ENCODE measurements at regions not wholly inside any gene's neighbourhood (a gene's known extent, or its start where the extent isn't known, plus 50 kb on each side); places are given as distances from the start of the nearest gene placed in this dataset.

DNA sequence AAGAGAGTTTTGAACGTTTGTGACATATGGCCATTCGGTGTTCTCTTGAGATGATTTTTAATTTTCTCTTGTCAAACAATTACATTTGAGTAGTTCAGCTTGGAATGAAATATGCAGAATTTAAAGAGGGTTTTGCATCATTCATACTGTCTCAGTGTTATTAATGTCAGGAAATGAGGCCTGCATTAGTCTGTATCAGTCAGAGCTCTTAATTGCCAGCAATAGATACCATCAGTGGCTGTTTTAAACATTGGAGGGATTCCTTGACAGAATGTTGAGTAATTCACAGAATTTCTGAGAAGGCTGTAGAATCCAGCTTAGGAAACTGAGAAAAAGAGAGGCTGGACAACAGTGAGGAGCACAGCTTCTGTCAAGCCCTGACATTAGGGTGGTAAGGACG is 722.0 kb downstream of the NR2F2 start:
- no peak for DNase-seq (ENCODE audit: low read depth)
- in situ Hi-C loops (cut with HindIII; ENCODE audit: low pct_unique_long_range_greater_than_20kb, low sequenced_read_pairs) = no loop called here

DNA sequence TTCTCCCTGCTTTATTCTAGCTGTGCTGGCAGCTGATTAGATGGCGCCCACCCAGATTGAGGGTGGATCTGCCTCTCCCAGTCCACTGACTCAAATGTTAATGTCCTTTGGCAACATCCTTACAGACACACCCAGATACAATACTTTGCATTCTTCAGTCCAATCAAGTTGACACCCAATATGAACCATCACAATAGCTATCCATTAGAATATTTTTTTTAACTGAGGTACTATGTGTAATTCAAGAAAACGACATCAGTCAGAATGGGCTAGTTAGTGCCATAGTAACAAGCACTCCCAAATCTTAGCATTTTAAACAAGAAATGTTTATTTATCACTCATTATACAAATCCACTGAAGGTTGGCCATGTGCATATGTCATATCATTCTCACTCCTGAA is 723.1 kb downstream of the NR2F2 start:
- DNase-seq (ENCODE audit: low read depth) = no peak
- in situ Hi-C loops (cut with HindIII; ENCODE audit: low pct_unique_long_range_greater_than_20kb, low sequenced_read_pairs) = no loop called here

- no peak for DNase-seq (ENCODE audit: low read depth)
- in situ Hi-C loops (cut with HindIII; ENCODE audit: low pct_unique_long_range_greater_than_20kb, low sequenced_read_pairs) = no loop called here
Measured at GRCh38 chr15:97057503-97057902, 727.0 kb downstream of the NR2F2 start.

DNA sequence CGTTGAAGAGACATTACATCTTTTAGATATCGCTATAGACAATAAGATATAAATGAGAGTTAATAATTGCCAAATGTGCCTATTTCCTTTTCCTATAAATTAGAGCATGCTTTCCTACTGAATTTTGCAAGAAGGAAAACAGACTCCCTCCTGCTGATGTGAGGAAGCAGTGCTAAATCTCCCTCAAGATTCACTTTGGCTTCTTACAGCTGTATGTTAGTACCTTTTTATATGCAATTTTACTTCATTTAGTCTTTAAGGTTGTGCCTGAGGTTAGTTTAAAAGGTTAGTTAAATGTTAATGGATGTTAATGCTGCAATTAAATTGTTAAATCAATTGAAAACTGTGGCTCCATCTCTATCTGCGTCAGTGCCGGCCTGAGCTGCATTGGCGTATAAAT is 728.8 kb downstream of the NR2F2 start:
- DNase-seq (ENCODE audit: low read depth) = no peak
- in situ Hi-C loops (cut with HindIII; ENCODE audit: low pct_unique_long_range_greater_than_20kb, low sequenced_read_pairs) = no loop called here

DNA sequence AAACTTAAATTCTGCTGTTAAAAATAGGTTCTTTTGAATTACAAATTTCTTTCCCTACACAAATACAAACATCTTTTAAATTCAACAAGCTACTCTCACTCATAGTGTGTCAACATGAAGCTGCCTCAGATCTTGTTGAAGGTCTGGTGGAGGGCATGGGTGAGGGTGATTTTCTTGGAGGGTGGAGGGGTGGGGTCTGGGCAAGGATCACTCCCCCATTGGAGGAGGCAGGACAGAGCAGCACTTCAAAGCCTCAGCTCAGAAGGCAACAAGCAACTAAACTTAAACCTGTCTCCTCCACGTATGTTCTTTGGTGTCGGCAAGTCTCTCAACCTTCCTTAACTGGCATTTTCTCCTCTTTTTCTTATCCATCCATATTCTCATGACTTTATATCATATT is 730.9 kb downstream of the NR2F2 start:
- DNase-seq (ENCODE audit: low read depth) = no peak
- in situ Hi-C loops (cut with HindIII; ENCODE audit: low pct_unique_long_range_greater_than_20kb, low sequenced_read_pairs) = no loop called here

DNA sequence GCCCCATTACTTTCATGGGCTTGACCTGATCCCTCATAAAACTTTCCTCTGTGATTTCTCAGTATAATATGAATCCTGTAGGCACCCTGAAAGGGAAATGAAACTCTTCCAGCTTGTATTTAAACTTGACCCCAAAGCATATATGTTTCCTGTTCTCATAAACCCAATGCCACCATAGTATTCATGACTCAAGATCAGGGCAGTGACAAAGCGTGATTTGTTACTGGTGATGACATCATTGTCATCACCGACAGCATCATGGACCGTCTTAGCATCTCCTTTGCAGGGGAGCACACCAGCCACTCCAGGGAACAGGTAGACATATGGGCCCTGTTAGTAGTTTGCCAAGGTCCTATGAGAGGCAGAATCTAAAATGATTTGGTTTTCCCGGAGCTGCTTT is 741.2 kb downstream of the NR2F2 start:
- DNase-seq (ENCODE audit: low read depth) = no peak
- in situ Hi-C loops (cut with HindIII; ENCODE audit: low pct_unique_long_range_greater_than_20kb, low sequenced_read_pairs) = no loop called here

- no peak for DNase-seq (ENCODE audit: low read depth)
- in situ Hi-C loops (cut with HindIII; ENCODE audit: low pct_unique_long_range_greater_than_20kb, low sequenced_read_pairs) = no loop called here
Measured at GRCh38 chr15:97072545-97072944, 742.0 kb downstream of the NR2F2 start.

DNA sequence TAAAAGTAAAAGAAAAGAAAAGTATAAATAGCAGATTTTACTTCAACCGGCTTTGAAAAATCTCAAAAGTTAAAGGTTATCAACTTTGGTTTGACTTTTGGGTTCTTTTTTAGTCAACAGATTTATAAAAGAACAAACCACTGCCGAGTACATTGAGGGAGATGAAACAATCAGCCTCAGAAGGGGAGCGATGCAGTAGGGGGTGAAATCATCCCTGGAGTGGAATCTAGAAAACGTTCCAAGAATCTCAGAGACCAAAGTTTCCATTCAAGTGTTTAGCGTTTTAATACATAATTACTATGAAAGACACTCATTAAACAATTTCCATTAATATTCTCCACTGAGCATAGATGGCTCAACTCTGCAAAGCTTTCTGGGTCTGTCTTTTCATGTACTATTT is 745.5 kb downstream of the NR2F2 start:
- in situ Hi-C loops (cut with HindIII; ENCODE audit: low pct_unique_long_range_greater_than_20kb, low sequenced_read_pairs) = no loop called here
- no peak for DNase-seq (ENCODE audit: low read depth)

DNA sequence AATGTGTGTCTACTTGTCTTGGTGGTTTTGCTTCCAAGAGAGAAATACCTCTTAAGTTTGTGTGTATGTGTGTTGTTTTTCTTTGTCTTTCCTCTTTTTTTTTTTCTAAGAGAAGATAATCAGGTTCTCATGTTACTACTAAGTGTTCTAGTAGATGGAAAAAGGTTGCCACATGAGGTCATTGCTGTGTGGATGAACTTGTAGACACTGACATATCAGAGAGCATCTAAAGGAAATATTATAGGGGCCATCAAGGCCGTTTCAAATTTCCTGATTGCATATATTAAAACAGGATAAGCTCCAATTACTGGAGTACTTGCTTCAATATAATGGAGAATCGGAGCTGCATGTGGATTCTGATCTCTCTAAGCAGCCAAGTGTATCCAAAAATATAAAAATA is 747.5 kb downstream of the NR2F2 start:
- DNase-seq (ENCODE audit: low read depth) = no peak
- in situ Hi-C loops (cut with HindIII; ENCODE audit: low pct_unique_long_range_greater_than_20kb, low sequenced_read_pairs) = no loop called here

GRCh38 chr15:97078591-97078990 is 748.1 kb downstream of the NR2F2 start:
- DNase-seq (ENCODE audit: low read depth) = no peak
- in situ Hi-C loops (cut with HindIII; ENCODE audit: low pct_unique_long_range_greater_than_20kb, low sequenced_read_pairs) = no loop called here

GRCh38 chr15:97081666-97082226 is 751.2 kb downstream of the NR2F2 start:
- peak; percentile 2 for DNase-seq (ENCODE audit: low read depth)
- in situ Hi-C loops (cut with HindIII; ENCODE audit: low pct_unique_long_range_greater_than_20kb, low sequenced_read_pairs) = no loop called here

- peak; percentile 4 for DNase-seq (ENCODE audit: low read depth)
- in situ Hi-C loops (cut with HindIII; ENCODE audit: low pct_unique_long_range_greater_than_20kb, low sequenced_read_pairs) = no loop called here
Measured at GRCh38 chr15:97082830-97083229, 752.3 kb downstream of the NR2F2 start.

- in situ Hi-C loops (cut with HindIII; ENCODE audit: low pct_unique_long_range_greater_than_20kb, low sequenced_read_pairs) = no loop called here
- DNase-seq (ENCODE audit: low read depth) = peak; percentile 6
Measured at GRCh38 chr15:97084650-97085049, 754.1 kb downstream of the NR2F2 start.

DNA sequence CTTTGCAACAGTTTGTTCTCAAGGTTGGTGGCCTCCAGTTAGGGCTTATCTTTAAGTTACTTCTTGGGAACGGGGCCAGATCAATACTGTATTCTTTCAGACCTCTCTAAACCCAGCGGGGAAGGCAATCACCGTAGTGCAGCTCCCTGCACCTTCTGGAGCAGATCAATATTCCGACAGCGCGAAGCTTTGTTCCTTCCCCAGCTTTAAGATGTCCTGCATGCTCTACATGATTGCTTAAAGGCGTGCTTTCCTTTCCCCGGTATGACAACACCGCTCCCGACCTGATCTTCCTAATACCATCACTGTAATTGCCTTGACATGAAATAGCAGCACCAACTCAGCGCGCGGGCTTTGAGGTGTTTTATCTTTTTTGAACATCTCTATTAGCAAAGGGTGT is 755.2 kb downstream of the NR2F2 start:
- DNase-seq (ENCODE audit: low read depth) = no peak
- in situ Hi-C loops (cut with HindIII; ENCODE audit: low pct_unique_long_range_greater_than_20kb, low sequenced_read_pairs) = no loop called here

GRCh38 chr15:97087006-97087741 is 756.7 kb downstream of the NR2F2 start:
- in situ Hi-C loops (cut with HindIII; ENCODE audit: low pct_unique_long_range_greater_than_20kb, low sequenced_read_pairs) = no loop called here
- peak; percentile 64 for DNase-seq (ENCODE audit: low read depth)

GRCh38 chr15:97091093-97091492 is 760.6 kb downstream of the NR2F2 start:
- in situ Hi-C loops (cut with HindIII; ENCODE audit: low pct_unique_long_range_greater_than_20kb, low sequenced_read_pairs) = no loop called here
- no peak for DNase-seq (ENCODE audit: low read depth)

DNA sequence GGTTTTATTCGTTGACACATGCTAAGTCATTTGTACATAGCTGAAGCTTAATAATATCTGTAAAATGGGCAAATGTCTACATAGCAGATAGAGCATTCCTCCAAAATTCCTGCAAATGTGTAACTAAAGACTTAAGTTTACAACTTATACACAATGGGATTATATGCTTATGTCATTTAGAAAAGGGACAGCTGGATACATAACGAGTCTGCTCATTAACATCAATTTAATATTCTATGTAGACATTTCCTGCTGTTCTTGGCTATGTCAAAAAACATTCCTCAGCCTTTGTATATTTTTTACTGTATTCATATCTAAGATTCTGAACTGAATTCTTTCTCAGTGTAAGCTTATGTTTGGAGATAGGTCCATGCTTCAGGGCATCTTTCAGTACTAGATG is 762.2 kb downstream of the NR2F2 start:
- DNase-seq (ENCODE audit: low read depth) = no peak
- in situ Hi-C loops (cut with HindIII; ENCODE audit: low pct_unique_long_range_greater_than_20kb, low sequenced_read_pairs) = no loop called here

DNA sequence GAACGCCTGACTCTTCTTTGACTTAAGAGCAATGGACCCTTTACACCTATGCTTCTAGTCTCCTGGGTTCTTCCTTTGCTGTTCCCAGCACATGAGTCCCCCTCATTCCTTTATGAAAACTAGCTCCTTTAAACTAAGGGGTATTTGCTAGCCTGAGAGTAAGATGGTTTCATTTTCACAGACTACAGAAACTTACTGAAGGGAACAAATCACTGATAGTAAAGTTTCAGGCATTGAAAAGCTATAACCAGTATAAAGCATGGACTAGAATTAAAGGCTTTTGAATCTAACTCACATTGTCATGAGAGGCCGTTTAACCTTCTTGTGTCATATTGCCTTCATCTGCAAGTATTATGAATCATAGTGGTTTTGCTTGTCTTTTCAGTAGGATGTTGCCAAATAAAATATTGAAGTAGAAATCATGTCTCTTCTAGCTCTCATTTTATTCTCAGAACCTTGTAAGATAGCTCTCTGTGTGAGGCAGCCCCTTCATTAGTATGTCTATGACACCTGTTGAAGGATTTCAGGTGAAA is 765.9 kb downstream of the NR2F2 start:
- in situ Hi-C loops (cut with HindIII; ENCODE audit: low pct_unique_long_range_greater_than_20kb, low sequenced_read_pairs) = no loop called here
- no peak for DNase-seq (ENCODE audit: low read depth)

DNA sequence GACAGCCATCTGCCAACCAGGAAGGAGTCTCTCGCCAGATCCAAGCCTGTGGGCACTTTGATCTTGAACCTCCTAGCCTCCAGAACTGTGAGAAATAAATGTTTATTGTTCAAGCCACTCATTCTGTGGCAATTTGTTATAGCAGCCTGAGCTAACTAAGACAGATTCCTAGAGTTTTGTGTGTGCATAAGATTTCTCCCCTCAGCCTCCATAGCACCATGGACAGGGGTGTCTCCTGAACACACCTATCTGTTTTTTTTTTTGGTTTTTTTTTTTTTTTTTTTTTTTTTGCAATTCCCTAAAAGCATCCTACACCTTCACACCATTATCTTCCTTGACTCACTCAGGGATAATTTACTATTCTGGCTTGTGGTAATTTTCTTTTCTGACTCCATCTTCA is 768.5 kb downstream of the NR2F2 start:
- DNase-seq (ENCODE audit: low read depth) = no peak
- in situ Hi-C loops (cut with HindIII; ENCODE audit: low pct_unique_long_range_greater_than_20kb, low sequenced_read_pairs) = no loop called here

GRCh38 chr15:97101572-97101971 is 771.1 kb downstream of the NR2F2 start:
- DNase-seq (ENCODE audit: low read depth) = no peak
- in situ Hi-C loops (cut with HindIII; ENCODE audit: low pct_unique_long_range_greater_than_20kb, low sequenced_read_pairs) = no loop called here
